Skeletal muscle tissue (tissue), 3 donors: ENCODE measurements at regions not wholly inside any gene's neighbourhood (a gene's known extent, or its start where the extent isn't known, plus 50 kb on each side); places are given as distances from the start of the nearest gene placed in this dataset.

Source experiments
- H3K27ac ChIP-seq: one replicate; pipeline ENCODE4 v1.7.0; 2013; ENCODE audit warnings: mild to moderate bottlenecking, low read depth, low read length, inconsistent platforms
- H3K27me3 ChIP-seq, 3 donors: one replicate each; pipeline ENCODE4 v1.7.0; 2013; ENCODE audit warnings: low read length in 3 of 3; ENCODE audit not compliant: control insufficient read depth in 3 of 3, insufficient read depth in 3 of 3
- H3K36me3 ChIP-seq, 3 donors: one replicate each; pipeline ENCODE4 v1.7.0; 2013; ENCODE audit warnings: low read length in 3 of 3; ENCODE audit not compliant: control insufficient read depth in 3 of 3, insufficient read depth in 3 of 3
- H3K4me1 ChIP-seq, 3 donors: one replicate each; pipeline ENCODE4 v1.7.0; 2013; ENCODE audit warnings: low read length in 3 of 3, mild to moderate bottlenecking in 3 of 3; ENCODE audit not compliant: control insufficient read depth in 3 of 3, insufficient read depth in 3 of 3
- H3K4me3 ChIP-seq, 3 donors: one replicate each; pipeline ENCODE4 v1.7.0; 2013; ENCODE audit warnings: low read length in 3 of 3
- H3K9ac ChIP-seq, 3 donors: one replicate each; pipeline ENCODE4 v1.7.0; 2013; ENCODE audit warnings: low read length in 3 of 3, mild to moderate bottlenecking in 3 of 3, moderate library complexity in 2 of 3, low read depth in 1 of 3
- H3K9me3 ChIP-seq, 3 donors: one replicate each; pipeline ENCODE4 v1.7.0; 2013; ENCODE audit warnings: low read length in 3 of 3; ENCODE audit not compliant: control insufficient read depth in 3 of 3
- donor health status: Osteomylitis.

DNA sequence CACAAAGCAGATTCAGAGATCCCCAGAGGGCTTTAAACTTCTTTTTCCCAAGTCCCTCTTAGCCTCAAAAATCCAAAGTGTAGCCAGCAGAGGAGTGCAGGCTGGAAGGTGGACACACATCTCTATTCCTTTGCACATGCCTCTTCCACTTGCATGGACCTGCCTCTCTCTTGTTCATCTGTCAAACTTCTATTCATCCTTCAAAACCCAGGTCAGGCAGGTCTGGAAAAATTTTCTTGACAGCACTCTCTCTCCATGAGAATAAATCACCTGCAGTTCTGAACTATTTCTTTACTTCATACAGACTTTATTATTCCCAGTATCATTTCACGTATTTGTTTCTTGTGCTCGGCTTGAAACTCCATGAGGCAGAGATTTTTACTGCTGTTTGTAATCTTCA, 127.5 kb downstream of the SS18 start:
- H3K27ac ChIP-seq, result no peak overlapping the region
- no peak overlapping the region for H3K9ac ChIP-seq
- no peaks in the 10 kb centered on the region for H3K36me3 ChIP-seq
- no peaks in the 10 kb centered on the region for H3K9me3 ChIP-seq
- H3K27me3 ChIP-seq, result no peaks in the 10 kb centered on the region
- H3K4me3 ChIP-seq, result no peak overlapping the region
- H3K4me1 ChIP-seq, result no peaks in the 10 kb centered on the region

DNA sequence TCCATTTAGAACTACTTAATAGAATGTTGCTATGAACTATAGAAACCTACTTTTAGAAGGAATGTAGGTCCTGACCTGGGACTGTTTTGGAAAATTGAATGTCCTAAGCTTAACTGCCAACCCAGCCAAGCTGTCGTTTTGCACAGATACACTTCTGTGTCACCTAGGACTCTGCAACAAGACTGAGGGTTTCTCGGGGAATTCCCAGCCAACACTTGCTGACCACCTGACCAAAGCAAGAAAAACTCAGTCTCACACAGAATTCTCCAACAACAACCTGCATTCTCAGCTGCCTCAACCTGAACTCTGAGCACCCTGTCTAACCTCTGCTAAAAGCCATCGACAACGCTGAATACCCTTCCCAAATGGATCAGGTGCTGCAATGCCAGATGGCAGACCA, 128.2 kb downstream of the SS18 start:
- Histone ChIP-seq H3K4me3 (no peak overlapping the region), H3K27ac (no peak overlapping the region), H3K9me3 (no peaks in the 10 kb centered on the region), H3K4me1 (no peaks in the 10 kb centered on the region), H3K27me3 (no peaks in the 10 kb centered on the region), H3K36me3 (no peaks in the 10 kb centered on the region), H3K9ac (no peak overlapping the region)

DNA sequence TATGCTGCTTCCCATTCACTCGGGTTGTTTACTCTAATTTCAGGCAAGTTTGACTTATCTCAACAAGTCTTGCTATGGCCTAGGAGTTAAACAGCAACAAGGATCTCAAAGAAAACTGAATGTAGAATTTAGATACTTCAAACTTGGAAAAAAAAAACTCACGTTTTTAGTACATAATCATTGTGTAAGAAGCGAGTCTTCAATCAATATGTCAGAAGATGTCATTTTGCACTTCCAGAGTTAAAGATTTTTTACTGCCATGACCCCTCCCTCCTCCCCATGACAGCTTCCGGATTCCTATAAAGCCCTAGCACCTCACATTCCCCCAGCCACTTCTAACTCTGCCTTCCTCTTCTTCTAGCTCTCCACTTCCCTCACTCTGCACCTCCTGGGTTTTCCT, 133.4 kb downstream of the SS18 start:
- Histone ChIP-seq H3K27me3 (no peaks in the 10 kb centered on the region), H3K9ac (no peak overlapping the region), H3K27ac (no peak overlapping the region), H3K36me3 (no peaks in the 10 kb centered on the region), H3K4me3 (no peak overlapping the region), H3K9me3 (peaks cover 0 to 2% (median 0%) of the 10 kb centered on the region in 3 donors), H3K4me1 (no peaks in the 10 kb centered on the region)

DNA sequence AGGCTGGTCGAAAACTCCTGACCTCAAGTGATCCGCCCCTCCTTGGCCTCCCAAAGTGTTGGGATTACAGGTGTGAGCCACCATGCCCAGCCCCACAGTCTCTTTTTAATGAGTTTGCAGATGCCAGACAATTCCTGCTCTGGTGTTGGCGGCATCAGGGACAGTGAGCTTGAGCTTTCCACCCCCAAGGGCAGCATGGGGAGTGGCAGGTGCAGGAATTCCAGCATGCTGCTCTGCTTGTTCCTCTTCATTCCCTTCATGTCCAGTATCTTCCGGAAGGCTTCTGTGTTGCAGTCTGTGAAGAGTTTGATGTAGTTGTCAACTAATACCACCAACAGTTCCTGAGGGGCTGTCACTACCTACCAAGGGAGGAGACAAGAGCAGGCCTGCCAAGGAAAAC, 137.3 kb downstream of the SS18 start:
- H3K27ac ChIP-seq, result no peak overlapping the region
- H3K9me3 ChIP-seq, result peaks cover 0 to 2% (median 0%) of the 10 kb centered on the region in 3 donors
- no peaks in the 10 kb centered on the region for H3K4me1 ChIP-seq
- no peaks in the 10 kb centered on the region for H3K36me3 ChIP-seq
- H3K9ac ChIP-seq, result no peak overlapping the region
- H3K4me3 ChIP-seq, result no peak overlapping the region
- H3K27me3 ChIP-seq, result no peaks in the 10 kb centered on the region

DNA sequence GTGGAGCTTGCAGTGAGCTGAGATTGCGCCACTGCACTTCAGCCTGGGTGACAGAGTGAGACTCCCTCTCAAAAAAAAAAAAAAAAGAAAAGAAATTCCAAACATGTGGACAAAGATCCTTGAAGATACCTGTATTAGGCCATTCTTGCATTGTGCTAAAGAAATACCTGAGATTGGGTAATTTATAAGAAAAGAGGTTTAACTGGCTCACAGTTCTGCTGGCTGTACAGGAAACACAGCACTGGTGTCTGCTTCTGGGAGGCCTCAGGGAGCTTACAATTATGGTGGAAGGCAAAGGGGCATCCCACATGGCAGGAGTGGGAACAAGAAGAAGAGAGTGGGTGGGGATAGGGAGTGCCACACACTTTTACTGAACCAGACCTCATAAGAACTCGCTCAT, 140.1 kb downstream of the SS18 start:
- Histone ChIP-seq H3K27me3 (no peaks in the 10 kb centered on the region), H3K36me3 (no peaks in the 10 kb centered on the region), H3K4me3 (no peak overlapping the region), H3K4me1 (no peaks in the 10 kb centered on the region), H3K9me3 (peaks cover 0 to 2% (median 0%) of the 10 kb centered on the region in 3 donors), H3K27ac (no peak overlapping the region), H3K9ac (no peak overlapping the region)

DNA sequence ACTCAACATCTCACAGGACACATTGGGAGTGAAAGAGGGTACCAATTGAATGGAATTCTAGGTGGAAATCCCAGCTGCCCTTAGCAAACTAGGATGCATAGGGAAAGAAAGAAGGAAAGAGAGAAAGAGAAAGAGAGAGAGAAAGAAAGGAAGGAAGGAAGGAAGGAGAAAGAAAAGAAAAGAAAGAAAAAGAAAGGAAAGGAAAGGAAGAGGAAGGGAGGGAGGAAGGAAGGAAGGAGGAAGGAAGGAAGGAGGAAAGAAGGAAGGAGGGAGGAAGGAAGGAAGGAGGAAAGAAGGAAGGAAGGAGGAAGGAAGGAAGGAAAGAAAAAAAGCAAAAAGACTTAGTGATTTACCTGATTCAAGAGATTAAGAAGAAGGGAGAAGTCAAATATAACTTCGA, 143.9 kb downstream of the SS18 start:
- no peak overlapping the region for H3K4me3 ChIP-seq
- no peak overlapping the region for H3K27ac ChIP-seq

DNA sequence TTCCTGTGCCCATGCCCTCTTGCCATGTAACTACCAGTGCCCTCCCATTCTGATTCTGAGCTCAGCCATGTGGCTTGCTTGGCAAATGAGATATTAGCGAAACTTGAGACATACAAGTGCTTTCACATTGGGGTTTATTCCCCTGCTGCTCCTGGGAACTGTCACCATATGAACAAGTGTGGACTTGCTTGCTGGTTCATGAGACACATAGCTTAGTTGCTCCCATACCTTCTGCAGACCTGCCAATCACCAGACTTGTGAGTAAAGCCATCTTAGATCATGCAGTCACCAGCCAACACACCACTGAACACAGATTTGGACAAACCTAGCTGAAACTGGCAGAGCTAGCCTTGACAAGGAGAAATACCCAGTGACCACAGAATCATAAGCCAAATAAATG, 155.1 kb downstream of the SS18 start:
- no peak overlapping the region for H3K4me3 ChIP-seq
- no peak overlapping the region for H3K9ac ChIP-seq
- no peaks in the 10 kb centered on the region for H3K9me3 ChIP-seq
- H3K36me3 ChIP-seq, result no peaks in the 10 kb centered on the region
- H3K27me3 ChIP-seq, result no peaks in the 10 kb centered on the region
- H3K4me1 ChIP-seq, result no peaks in the 10 kb centered on the region
- no peak overlapping the region for H3K27ac ChIP-seq

More for the DNA sequence above, 143.9 kb downstream of the SS18 start:
- Histone ChIP-seq H3K9ac (no peak overlapping the region), H3K4me1 (no peaks in the 10 kb centered on the region), H3K27me3 (no peaks in the 10 kb centered on the region), H3K9me3 (no peaks in the 10 kb centered on the region), H3K36me3 (no peaks in the 10 kb centered on the region)

DNA sequence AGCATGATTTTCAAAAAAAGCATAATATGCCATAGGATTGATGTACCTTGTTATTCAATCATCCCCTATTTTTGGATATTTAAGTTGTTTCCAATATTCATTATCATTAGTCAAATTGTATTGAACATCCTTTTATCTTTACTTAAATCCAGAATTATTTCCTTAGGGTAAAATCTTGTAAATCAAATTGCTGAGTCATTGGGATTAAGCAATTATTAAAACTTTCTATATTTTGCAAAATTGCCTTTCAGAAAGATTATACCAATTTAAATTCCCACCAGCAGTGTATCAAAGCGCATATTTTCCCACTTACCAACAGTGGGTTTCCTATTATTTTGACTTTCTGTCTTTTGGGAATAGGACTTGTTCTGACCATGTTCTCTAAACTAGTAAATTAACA, 159.3 kb downstream of the SS18 start:
- Histone ChIP-seq H3K9ac (no peak overlapping the region), H3K27me3 (no peaks in the 10 kb centered on the region)

DNA sequence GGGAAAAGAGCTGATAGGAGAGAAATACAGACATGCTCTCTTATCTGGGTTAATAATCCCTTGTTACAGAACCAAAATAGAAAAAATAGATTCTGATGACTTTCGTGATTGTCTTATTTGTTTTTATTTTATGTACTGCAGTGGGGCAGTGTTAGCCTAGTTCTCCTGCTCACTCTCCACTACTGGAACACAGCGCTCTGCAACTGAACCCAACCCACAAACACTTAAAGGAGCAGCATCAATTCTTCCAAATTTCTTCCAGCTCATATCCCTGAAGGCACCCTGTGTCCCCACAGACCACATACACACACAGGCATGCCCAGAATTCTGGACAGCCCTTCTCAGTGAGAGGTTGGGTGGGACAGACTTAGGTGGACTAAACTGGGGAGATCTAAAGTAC, 160.6 kb downstream of the SS18 start:
- Histone ChIP-seq H3K9ac (no peak overlapping the region), H3K27me3 (no peaks in the 10 kb centered on the region), H3K9me3 (no peaks in the 10 kb centered on the region), H3K4me3 (no peak overlapping the region), H3K4me1 (no peaks in the 10 kb centered on the region), H3K27ac (no peak overlapping the region), H3K36me3 (no peaks in the 10 kb centered on the region)

More for the DNA sequence above, 159.3 kb downstream of the SS18 start:
- Histone ChIP-seq H3K36me3 (no peaks in the 10 kb centered on the region), H3K9me3 (no peaks in the 10 kb centered on the region), H3K4me3 (no peak overlapping the region), H3K27ac (no peak overlapping the region), H3K4me1 (no peaks in the 10 kb centered on the region)

DNA sequence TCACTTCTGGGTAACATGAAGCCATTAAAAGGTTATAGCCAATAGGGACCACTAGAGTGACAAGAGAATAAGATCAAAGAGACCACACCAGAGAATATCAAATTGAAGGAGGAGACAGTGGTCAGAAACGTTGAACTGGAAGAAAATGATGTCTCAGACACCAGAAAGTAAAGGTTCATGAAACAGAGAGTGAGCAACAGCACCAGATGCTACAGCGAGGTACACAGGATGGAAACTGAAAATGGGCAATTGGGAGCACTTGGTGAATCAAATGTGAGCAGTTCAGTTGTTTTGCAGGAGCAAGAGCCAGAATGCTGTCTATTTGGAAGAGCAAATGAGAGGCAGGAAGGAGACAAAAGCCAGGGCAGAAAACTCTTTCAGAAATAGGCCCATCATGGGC, 162.6 kb downstream of the SS18 start:
- Histone ChIP-seq H3K4me1 (no peaks in the 10 kb centered on the region), H3K36me3 (no peaks in the 10 kb centered on the region), H3K9me3 (no peaks in the 10 kb centered on the region), H3K27me3 (no peaks in the 10 kb centered on the region), H3K4me3 (no peak overlapping the region), H3K9ac (no peak overlapping the region), H3K27ac (no peak overlapping the region)

DNA sequence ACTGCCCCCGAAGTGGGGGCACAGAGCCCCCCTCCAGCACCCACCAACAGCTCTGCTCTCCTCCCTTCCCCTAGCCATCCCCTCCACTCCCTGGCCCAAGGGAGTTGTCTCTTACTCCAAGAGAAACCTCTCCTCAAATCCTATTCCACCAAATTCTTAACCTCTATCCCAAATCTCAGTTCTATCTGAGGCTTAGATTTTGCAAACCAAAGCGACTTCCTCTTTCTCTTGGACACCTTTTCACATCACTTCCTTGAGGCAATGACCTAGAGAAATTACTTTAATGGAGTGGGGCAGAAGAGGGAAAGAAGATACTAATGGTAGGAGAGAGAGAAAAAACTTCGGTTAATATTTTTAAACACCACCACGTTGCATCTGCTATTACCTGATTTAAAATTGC, 167.2 kb downstream of the SS18 start:
- Histone ChIP-seq H3K4me1 (no peaks in the 10 kb centered on the region), H3K9ac (no peak overlapping the region), H3K4me3 (no peak overlapping the region), H3K27ac (no peak overlapping the region), H3K36me3 (no peaks in the 10 kb centered on the region), H3K27me3 (no peaks in the 10 kb centered on the region), H3K9me3 (no peaks in the 10 kb centered on the region)
